ENCODE measurements at regions not wholly inside any gene's neighbourhood (a gene's known extent, or its start where the extent isn't known, plus 50 kb on each side); places are given as distances from the start of the nearest gene placed in this dataset.

DNA sequence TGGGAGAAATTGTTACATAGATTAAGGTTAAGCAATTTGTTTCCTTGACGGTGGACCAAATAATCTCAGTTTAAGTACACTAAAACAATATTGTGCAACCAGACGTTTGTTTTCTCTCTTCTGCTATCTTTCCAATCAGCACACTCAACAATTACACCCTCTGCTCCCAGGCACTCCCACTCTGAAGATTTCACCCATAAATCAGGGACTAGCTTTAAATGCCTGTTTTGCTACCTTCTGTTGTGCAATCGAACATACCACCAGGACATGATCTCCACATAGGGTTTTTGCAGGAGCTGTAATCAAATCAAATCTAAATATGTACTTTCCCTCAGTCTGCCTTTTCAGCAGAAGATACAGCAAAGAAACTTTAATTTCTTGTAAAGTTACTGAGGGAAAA lies 405.8 kb upstream of the TLE4 start:
- Histone ChIP-seq H3K4me3 (no peak overlapping the region), H3K9me3 (replicated peaks) (0 out of 2 replicates have a peak, but pooled peaks cover 6% of the 10 kb centered on the region), H3K27ac (no peak overlapping the region), H3K4me1 (no peaks in the 10 kb centered on the region), H3K36me3 (no peaks in the 10 kb centered on the region), H3K27me3 (no peaks in the 10 kb centered on the region)
- DNase-seq: no peak

DNA sequence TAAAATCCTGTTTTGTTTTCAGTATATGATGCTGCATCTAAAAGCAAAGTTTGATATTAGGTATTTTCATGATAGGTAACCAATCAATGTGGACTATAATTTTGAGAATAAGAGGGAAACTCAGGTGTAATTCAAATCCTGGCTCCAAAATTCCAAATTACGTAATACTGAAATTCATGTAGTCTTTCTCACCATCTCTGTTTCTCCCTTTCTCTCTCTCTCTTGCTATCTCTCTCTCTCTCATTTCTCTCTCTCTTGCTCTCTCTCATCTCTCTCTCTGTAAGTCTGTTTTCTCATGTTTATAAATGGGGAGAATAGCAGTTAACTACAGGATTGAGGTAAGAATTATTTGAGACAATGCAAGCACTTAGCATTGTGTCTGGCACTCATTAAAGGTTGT lies 401.1 kb upstream of the TLE4 start:
- Histone ChIP-seq H3K27me3 (no peaks in the 10 kb centered on the region), H3K36me3 (no peaks in the 10 kb centered on the region), H3K4me1 (no peaks in the 10 kb centered on the region), H3K4me3 (no peak overlapping the region), H3K9me3 (replicated peaks) (0 out of 2 replicates have a peak, but pooled peaks cover 6% of the 10 kb centered on the region), H3K27ac (no peak overlapping the region)
- DNase-seq: no peak

DNA sequence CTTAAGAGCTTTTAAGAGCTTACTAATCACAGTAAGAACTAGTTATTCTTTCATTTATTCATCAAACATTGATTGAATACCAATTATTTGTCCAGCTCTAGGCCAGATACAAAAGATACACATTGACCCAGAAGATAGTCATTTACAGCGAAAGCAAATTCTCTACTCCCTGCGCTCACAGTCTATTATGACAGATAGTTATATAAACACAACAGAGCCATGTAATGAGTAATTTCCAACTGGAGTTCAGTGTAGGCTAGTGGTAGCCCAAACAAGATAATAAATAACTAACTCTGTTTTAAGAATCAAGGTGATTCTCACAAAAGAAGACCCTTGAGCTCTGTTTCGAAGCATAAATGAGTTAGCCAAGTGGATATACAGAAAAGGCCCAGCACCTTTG lies 397.8 kb upstream of the TLE4 start:
- H3K36me3 ChIP-seq: no peaks in the 10 kb centered on the region
- 0 out of 2 replicates have a peak, but pooled peaks cover 6% of the 10 kb centered on the region for H3K9me3 ChIP-seq (replicated peaks)
- no peaks in the 10 kb centered on the region for H3K4me1 ChIP-seq
- DNase-seq: no peak
- no peaks in the 10 kb centered on the region for H3K27me3 ChIP-seq
- no peak overlapping the region for H3K4me3 ChIP-seq
- H3K27ac ChIP-seq: no peak overlapping the region

DNA sequence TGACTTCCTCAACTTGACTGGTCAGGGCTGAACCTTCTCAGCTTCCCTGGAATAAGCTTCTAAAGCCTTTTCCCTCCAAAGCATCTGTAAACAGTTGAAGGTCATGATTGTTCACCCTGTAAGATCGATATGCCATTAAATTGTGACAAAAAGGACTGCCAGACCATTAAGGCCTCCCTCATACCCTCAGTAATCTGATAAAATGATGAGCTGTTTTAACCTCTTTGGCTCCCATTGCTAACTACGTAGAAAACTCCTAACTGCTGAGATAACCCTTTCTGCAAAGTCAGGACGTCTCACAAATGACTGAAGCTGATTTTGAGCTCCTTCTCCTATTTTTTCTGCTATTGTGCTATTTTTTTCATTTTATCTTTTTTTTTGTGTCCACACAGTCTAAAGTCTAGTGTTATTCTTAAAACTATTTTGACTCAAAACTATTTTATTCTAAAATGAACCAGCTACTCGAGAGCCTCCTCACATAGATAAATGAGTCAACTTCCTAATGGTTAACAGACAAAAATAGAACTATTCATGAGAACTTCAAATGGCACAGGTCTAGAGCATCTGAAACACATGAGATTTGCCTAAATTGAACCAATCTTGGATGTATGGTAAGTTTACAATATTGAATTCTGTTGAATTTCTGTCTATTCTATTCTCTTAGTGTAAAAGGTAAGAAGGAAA lies 395.6 kb upstream of the TLE4 start:
- H3K27me3 ChIP-seq: no peaks in the 10 kb centered on the region
- no peaks in the 10 kb centered on the region for H3K36me3 ChIP-seq
- no peak overlapping the region for H3K27ac ChIP-seq
- no peak for DNase-seq
- H3K4me1 ChIP-seq: no peaks in the 10 kb centered on the region
- H3K4me3 ChIP-seq: no peak overlapping the region
- H3K9me3 ChIP-seq (replicated peaks): no peaks in the 10 kb centered on the region

DNA sequence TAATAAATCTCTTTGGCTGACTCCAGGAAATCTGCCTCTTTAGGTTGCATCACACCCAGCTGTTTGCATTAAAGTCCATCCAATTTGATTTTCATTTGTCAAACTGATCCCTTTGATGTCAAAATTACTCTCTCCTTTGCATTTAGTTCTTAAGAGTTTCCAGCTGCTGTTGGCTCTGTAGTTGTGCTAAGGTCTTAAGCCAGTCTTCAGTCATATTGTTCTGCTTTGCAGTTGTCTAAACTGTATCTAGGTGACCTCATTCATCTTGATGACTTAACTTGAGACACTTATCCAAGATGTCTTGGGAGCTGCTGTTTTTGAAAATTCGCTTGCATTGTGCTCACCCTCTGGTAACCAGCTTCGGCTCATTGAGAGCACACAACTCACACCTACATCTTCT lies 386.9 kb upstream of the TLE4 start:
- DNase-seq: no peak
- Histone ChIP-seq H3K36me3 (no peaks in the 10 kb centered on the region), H3K27ac (no peak overlapping the region), H3K4me3 (no peak overlapping the region), H3K27me3 (no peaks in the 10 kb centered on the region), H3K9me3 (replicated peaks) (0 out of 2 replicates have a peak, but pooled peaks cover 3% of the 10 kb centered on the region), H3K4me1 (no peaks in the 10 kb centered on the region)

DNA sequence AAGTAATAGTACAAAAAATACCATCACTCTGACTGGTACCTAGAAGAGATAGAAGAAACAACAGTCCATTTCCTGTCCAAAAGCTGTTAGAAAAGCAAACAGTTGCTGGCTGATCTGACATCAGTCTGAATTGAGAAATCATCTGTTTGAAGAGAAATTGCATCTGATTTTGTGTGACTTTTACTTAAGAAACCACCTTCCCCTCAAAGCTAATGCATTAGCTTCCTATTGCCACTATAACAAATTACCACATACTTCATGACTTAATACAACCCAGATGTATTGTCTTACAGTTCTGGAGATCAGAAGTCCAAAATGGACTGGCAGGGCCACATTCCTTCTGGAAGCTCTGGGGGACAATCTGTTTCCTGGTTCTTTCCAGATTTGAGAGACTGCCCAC lies 385.9 kb upstream of the TLE4 start:
- Histone ChIP-seq H3K4me1 (no peaks in the 10 kb centered on the region), H3K9me3 (replicated peaks) (0 out of 2 replicates have a peak, but pooled peaks cover 3% of the 10 kb centered on the region), H3K4me3 (no peak overlapping the region), H3K27ac (no peak overlapping the region), H3K36me3 (no peaks in the 10 kb centered on the region), H3K27me3 (no peaks in the 10 kb centered on the region)
- no peak for DNase-seq

DNA sequence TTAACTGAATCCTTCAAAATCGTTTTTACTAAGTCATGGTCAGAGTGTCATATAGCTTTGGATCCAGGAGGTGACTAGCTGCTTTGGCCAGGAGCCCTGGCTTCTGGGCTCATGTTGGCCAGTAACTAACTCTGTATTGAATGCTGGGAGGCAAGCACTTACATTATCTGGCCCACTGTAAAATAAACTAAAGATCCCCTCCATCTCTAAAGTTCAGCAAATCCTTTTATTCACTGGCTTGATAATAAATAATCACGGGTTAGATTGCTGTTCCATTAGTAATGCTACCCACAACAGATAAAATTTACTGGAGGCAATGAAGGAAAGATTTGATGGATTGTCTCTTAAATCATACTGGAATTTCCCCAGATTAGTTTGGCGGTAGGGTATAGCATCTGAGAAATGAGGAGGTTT lies 382.2 kb upstream of the TLE4 start:
- Histone ChIP-seq H3K9me3 (replicated peaks) (no peaks in the 10 kb centered on the region), H3K27me3 (no peaks in the 10 kb centered on the region), H3K36me3 (no peaks in the 10 kb centered on the region), H3K27ac (no peak overlapping the region), H3K4me3 (no peak overlapping the region), H3K4me1 (no peaks in the 10 kb centered on the region)
- DNase-seq: no peak

DNA sequence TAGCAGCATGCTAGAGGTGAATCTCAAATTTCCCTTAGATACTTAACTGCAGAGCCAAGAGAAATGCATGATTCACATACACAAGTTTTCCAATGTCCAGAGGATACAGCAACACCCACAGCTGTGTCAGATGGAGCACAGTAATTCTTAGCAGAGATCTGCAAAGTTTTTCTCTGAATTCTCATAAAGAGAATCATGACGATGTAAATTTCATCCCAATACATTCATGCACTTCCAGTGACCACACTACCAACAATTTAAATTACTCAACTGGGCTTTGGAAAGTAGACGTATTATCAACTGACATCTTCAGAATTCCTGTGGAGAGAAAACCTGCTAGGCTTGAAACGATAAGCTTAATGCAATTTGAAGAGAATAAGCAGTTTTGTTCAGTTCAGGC lies 378.8 kb upstream of the TLE4 start:
- no peaks in the 10 kb centered on the region for H3K27me3 ChIP-seq
- H3K4me3 ChIP-seq: no peak overlapping the region
- no peak overlapping the region for H3K27ac ChIP-seq
- H3K36me3 ChIP-seq: no peaks in the 10 kb centered on the region
- no peaks in the 10 kb centered on the region for H3K4me1 ChIP-seq
- DNase-seq: no peak
- H3K9me3 ChIP-seq (replicated peaks): no peaks in the 10 kb centered on the region

DNA sequence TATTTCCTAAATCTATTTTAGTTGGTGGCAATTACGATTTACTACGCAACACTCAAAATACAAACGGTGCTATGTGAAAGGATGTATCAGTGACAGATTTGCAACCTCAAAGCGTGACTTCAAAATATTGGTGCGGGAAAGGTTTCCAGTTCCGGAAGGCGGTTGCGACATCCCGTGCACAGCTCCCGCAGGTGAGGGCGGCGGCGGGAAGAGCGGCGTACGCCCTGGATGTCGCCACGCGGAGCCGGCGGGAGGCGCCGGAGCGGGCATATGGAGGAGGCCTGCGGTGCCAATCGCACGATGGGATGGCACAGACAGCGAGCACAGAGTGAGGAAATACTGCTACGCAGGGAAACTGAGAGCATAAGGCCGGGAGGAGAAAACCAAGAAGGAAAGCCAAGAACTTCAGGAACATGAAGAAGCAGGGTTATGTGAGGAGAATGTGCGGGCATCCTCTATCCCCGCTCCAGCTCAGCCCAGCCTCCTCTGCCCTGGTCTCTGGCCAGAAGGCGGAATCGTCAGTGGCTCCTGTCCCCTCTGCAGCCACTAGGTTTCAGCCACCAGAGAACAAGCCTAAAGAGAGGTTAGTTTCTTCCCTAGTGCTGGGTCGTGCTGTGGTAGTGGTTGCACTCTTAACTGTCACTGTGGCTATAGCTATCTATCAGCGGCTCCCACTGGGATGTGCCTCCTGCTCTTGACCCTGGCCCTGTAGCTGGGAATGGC lies 378.1 kb upstream of the TLE4 start:
- no peaks in the 10 kb centered on the region for H3K4me1 ChIP-seq
- DNase-seq: no peak
- H3K36me3 ChIP-seq: no peaks in the 10 kb centered on the region
- no peak overlapping the region for H3K4me3 ChIP-seq
- H3K27ac ChIP-seq: no peak overlapping the region
- no peaks in the 10 kb centered on the region for H3K9me3 ChIP-seq (replicated peaks)
- no peaks in the 10 kb centered on the region for H3K27me3 ChIP-seq

DNA sequence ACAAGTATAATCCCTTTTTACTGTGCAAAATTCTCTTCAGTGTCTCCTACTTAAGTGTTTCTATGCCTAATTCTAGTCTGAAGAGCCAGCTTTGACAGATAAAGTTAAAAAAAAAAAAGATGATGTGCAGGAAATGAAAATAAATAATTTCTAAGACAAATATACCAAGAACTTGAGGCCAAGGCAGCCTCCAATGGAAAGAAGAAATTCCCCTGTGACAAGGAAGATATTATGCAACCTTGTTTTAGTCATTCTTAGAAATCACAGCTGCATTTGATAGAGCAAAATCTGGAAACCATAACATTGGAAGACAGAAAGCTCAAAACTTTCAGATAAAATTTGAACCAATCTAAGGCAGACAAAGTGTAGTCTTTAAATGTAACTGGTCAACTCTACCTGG lies 375.9 kb upstream of the TLE4 start:
- no peak for DNase-seq
- H3K36me3 ChIP-seq: no peaks in the 10 kb centered on the region
- no peaks in the 10 kb centered on the region for H3K27me3 ChIP-seq

DNA sequence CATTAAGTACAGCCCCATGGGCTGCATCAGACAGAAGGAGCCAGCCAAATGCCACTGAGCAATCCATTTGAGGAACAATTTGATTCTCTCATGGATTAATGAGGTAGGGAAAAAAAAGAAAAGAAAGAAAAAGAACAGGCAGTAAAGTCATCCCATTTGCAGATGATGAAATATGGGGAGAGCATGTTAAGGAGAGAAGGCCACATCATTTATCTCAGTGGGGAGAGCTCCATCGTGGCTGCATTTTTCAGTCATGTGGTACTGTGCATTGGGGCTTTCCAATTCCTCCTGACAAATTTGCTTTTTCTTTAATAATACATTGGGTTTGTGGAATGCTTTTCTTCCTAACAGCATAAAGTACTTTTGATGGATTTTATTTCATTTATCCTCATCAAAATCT lies 375.2 kb upstream of the TLE4 start:
- no peaks in the 10 kb centered on the region for H3K27me3 ChIP-seq
- no peak overlapping the region for H3K27ac ChIP-seq
- H3K36me3 ChIP-seq: no peaks in the 10 kb centered on the region
- no peak for DNase-seq
- no peak overlapping the region for H3K4me3 ChIP-seq
- no peaks in the 10 kb centered on the region for H3K4me1 ChIP-seq
- no peaks in the 10 kb centered on the region for H3K9me3 ChIP-seq (replicated peaks)

More for the DNA sequence above, 375.9 kb upstream of the TLE4 start:
- Histone ChIP-seq H3K4me1 (no peaks in the 10 kb centered on the region), H3K4me3 (no peak overlapping the region), H3K27ac (no peak overlapping the region), H3K9me3 (replicated peaks) (no peaks in the 10 kb centered on the region)

DNA sequence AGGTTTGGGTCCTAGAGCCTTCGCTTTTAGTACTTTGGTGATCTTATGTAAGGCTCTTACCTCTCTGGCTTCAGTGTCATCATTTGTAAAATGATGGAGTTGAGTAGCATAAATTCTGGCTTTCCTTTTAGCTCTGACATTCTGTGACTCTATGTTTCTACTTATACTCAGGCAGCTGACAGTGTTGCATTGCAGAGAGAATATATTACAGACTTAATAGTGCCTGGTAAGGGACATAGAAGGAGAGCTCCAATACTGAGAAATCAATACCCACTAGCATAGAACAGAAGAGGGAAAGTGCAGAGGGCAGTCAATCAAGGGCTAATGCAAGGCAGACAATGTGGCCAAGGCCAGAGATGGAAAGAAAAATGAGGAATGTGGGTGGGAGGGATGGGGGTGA lies 371.4 kb upstream of the TLE4 start:
- Histone ChIP-seq H3K4me1 (no peaks in the 10 kb centered on the region), H3K9me3 (replicated peaks) (0 out of 2 replicates have a peak, but pooled peaks cover 3% of the 10 kb centered on the region), H3K4me3 (no peak overlapping the region), H3K36me3 (no peaks in the 10 kb centered on the region), H3K27me3 (no peaks in the 10 kb centered on the region), H3K27ac (no peak overlapping the region)
- DNase-seq: no peak

DNA sequence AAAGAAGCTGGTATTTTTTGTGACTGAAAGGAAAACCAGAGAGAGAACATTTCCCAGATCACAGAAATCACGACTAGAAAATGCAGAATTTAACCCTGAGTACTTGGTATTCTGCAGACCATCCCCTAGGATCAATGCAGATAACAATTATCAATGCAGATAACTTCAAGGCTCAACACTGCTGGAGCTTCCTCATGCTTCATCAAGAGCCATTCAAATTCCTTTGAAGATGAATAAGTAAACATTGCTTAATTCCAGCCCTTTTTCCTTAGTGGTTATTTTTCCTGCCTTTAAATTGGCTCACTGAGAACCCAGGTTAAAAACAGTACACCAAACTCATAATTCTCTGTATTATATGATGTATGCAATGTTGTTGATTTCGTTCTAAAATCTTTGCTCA lies 370.1 kb upstream of the TLE4 start:
- no peak for DNase-seq
- H3K36me3 ChIP-seq: no peaks in the 10 kb centered on the region
- no peak overlapping the region for H3K4me3 ChIP-seq
- no peaks in the 10 kb centered on the region for H3K4me1 ChIP-seq
- 0 out of 2 replicates have a peak, but pooled peaks cover 3% of the 10 kb centered on the region for H3K9me3 ChIP-seq (replicated peaks)
- H3K27me3 ChIP-seq: no peaks in the 10 kb centered on the region
- H3K27ac ChIP-seq: no peak overlapping the region

DNA sequence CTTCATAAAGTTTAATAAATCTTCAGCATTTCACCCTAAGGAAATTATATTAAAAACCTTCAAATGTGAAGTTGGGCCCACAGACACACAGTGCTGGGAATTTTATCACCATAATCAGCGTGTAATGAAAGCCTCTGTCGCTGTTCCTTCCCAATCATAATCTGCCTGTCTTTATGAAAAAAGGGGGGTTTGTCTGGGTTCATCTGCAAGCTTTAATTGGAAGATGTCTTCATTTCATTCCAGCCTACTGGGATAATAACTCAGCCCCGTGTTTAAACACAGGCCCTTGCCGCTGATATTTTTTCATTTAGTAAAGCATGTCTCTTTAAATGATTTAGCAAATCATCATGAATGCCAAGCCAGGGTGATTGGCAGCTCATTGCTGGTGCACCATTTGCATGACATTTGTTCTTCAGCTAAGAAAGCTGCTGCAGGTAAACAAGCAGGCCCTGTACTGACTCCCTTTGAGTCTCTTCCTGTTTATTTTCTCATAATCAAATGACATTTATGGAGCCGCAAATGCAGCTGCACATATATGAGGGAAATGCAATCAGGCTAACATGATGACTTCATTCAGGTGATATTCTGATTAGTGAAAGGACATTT lies 362.9 kb upstream of the TLE4 start:
- Histone ChIP-seq H3K4me3 (no peak overlapping the region), H3K36me3 (no peaks in the 10 kb centered on the region), H3K27ac (no peak overlapping the region), H3K4me1 (no peaks in the 10 kb centered on the region), H3K27me3 (no peaks in the 10 kb centered on the region), H3K9me3 (replicated peaks) (no peaks in the 10 kb centered on the region)
- DNase-seq: no peak

DNA sequence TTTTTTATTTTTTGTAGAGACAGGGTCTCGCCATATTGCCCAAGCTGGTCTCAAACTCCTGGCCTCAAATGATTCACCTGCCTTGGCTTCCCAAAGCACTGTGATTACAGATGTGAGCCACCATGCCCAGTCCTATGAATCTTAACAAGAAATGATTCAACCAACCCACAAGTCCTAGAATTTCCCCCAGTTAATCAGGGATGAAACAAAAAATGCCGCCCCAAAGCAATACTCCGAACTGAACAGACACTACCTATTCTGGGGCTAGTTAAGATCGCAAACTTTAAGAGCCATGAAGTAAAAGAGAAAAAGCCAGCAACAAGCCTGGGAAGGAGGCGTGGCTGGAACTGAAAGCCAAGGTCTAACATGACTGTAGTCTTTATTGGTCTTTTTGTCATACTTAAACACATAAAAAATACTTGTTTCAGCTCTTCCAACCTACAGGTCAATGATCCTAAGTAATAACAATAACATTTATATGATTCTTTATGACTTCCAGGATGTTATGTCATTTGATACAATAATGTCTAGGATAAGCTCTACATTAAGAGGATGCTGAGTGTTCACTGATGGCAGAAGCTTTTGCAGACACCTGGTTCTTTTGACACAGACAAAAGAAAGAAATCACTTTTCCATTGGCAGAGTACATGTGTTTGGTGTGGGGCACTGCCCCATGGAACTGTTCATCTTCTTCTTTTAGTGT lies 361.1 kb upstream of the TLE4 start:
- Histone ChIP-seq H3K4me3 (no peak overlapping the region), H3K27ac (no peak overlapping the region), H3K36me3 (no peaks in the 10 kb centered on the region), H3K27me3 (no peaks in the 10 kb centered on the region), H3K4me1 (no peaks in the 10 kb centered on the region), H3K9me3 (replicated peaks) (no peaks in the 10 kb centered on the region)
- no peak for DNase-seq
